CD14-positive monocyte (primary cell): ENCODE measurements at regions not wholly inside any gene's neighbourhood (a gene's known extent, or its start where the extent isn't known, plus 50 kb on each side); places are given as distances from the start of the nearest gene placed in this dataset.

Experiments used
- DNase-seq, 3 donors: peaks; one replicate each; pipeline ENCODE4 v3.0.0-alpha.2; 2011 to 2022
- H2AFZ ChIP-seq: 2 replicates; pipeline ENCODE4 v1.6.0; 2012; ENCODE audit warnings: mild to moderate bottlenecking, low read depth, low read length, inconsistent platforms; ENCODE audit not compliant: insufficient read depth, poor library complexity, severe bottlenecking
- H3K27ac ChIP-seq, 2 donors: 1 replicate in 1 of 2; 2 replicates in 1 of 2; pipeline ENCODE4 v1.5.1; 2012 to 2013; ENCODE audit warnings: low read length in 2 of 2, control low read depth in 1 of 2, inconsistent platforms in 1 of 2, low read depth in 1 of 2, mild to moderate bottlenecking in 1 of 2
- H3K27me3 ChIP-seq, 2 donors: one replicate each; pipeline versions ENCODE4 v1.6.0 to v1.6.1; 2011 to 2013; ENCODE audit warnings: low read length in 2 of 2; ENCODE audit not compliant: control insufficient read depth in 2 of 2, insufficient read depth in 2 of 2
- H3K36me3 ChIP-seq, 2 donors: replicated peaks in 1 of 2; 1 replicate in 1 of 2; 2 replicates in 1 of 2; pipeline versions ENCODE4 v1.5.1 to v1.6.1; 2012 to 2013; ENCODE audit warnings: low read length in 2 of 2, control low read depth in 1 of 2, inconsistent platforms in 1 of 2, mild to moderate bottlenecking in 1 of 2; ENCODE audit not compliant: insufficient read depth in 2 of 2, control insufficient read depth in 1 of 2
- H3K4me1 ChIP-seq, 2 donors: 1 replicate in 1 of 2; 2 replicates in 1 of 2; pipeline versions ENCODE4 v1.5.1 to v1.6.1; 2012 to 2013; ENCODE audit warnings: low read length in 2 of 2, control low read depth in 1 of 2, inconsistent platforms in 1 of 2, mild to moderate bottlenecking in 1 of 2, moderate library complexity in 1 of 2; ENCODE audit not compliant: insufficient read depth in 2 of 2, control insufficient read depth in 1 of 2
- H3K4me2 ChIP-seq: replicated peaks from 2 replicates; pipeline ENCODE3; 2012; ENCODE audit warnings: low read length, moderate library complexity, mild to moderate bottlenecking; ENCODE audit not compliant: poor library complexity, severe bottlenecking; ENCODE audit errors: extremely low read depth
- H3K4me3 ChIP-seq, 3 experiments: fragments of 200-600 bp in 1 of 3; sonication (generic) in 1 of 3; replicated peaks in 1 of 3; 1 replicate in 2 of 3; 2 replicates in 1 of 3; pipeline ENCODE4 v1.5.1; 2011 to 2013; ENCODE audit warnings: low read length in 3 of 3, mild to moderate bottlenecking in 3 of 3, control low read depth in 2 of 3, low read depth in 2 of 3, inconsistent platforms in 1 of 3, moderate library complexity in 1 of 3
- H3K79me2 ChIP-seq: 2 replicates; pipeline ENCODE4 v1.6.0; 2012; ENCODE audit warnings: mild to moderate bottlenecking, control low read depth, inconsistent platforms, low read length, moderate library complexity; ENCODE audit not compliant: insufficient read depth
- H3K9ac ChIP-seq: 2 replicates; pipeline ENCODE4 v1.6.0; 2017; ENCODE audit warnings: low read length, mild to moderate bottlenecking; ENCODE audit not compliant: insufficient read depth, poor library complexity, severe bottlenecking
- H3K9me3 ChIP-seq, 2 donors: replicated peaks in 1 of 2; 1 replicate in 1 of 2; 2 replicates in 1 of 2; pipeline versions ENCODE4 v1.5.1 to v1.6.1; 2012 to 2013; ENCODE audit warnings: low read length in 2 of 2, control low read depth in 1 of 2; ENCODE audit not compliant: control insufficient read depth in 1 of 2, insufficient read depth in 1 of 2
- H4K20me1 ChIP-seq: 2 replicates; pipeline ENCODE4 v1.6.0; 2012; ENCODE audit warnings: mild to moderate bottlenecking, low read length, control low read depth, moderate library complexity; ENCODE audit not compliant: insufficient read depth
- H3K27ac Mint-ChIP-seq, 7 donors: one replicate each; pipeline ENCODE4 v1.8.0; 2020; ENCODE audit warnings: mild to moderate bottlenecking in 7 of 7, mixed read lengths in 7 of 7, moderate library complexity in 6 of 7, inconsistent platforms in 2 of 7
- H3K27me3 Mint-ChIP-seq, 3 donors: one replicate each; pipeline ENCODE4 v1.8.0; 2021 to 2022; ENCODE audit warnings: low read depth in 3 of 3, mild to moderate bottlenecking in 3 of 3, mixed read lengths in 3 of 3, moderate library complexity in 3 of 3, inconsistent platforms in 1 of 3
- H3K36me3 Mint-ChIP-seq, 2 donors: one replicate each; pipeline ENCODE4 v1.8.0; 2020; ENCODE audit warnings: mixed read lengths in 2 of 2, inconsistent platforms in 1 of 2, mild to moderate bottlenecking in 1 of 2
- H3K4me1 Mint-ChIP-seq: one replicate; pipeline ENCODE4 v1.8.0; 2020; ENCODE audit warnings: mild to moderate bottlenecking, mixed read lengths
- H3K4me3 Mint-ChIP-seq, 2 donors: one replicate each; pipeline ENCODE4 v1.8.0; 2020; ENCODE audit warnings: mild to moderate bottlenecking in 2 of 2, mixed read lengths in 2 of 2, moderate library complexity in 1 of 2
- H3K9me3 Mint-ChIP-seq, 7 donors: one replicate each; pipeline ENCODE4 v1.8.0; 2020 to 2022; ENCODE audit warnings: mixed read lengths in 7 of 7, mild to moderate bottlenecking in 6 of 7, moderate library complexity in 6 of 7, inconsistent platforms in 2 of 7
- WGBS: methylation state at CpG from one replicate; pipeline ENCODE4 v1.1.5; 2013; ENCODE audit warnings: missing lambda C conversion rate; ENCODE audit not compliant: insufficient coverage; 5-methylcytosine and 5-hydroxymethylcytosine counted together
- intact Hi-C, 2 donors: fragments of 100-400 bp; cut with micrococcal nuclease; formaldehyde crosslinking; loops; one replicate each; pipeline versions ENCODE4 v1.15.0 to v1.15.1; 2023
- TF ChIP-seq, protein P1 (sequence below): fragments of 200-600 bp; IDR thresholded peaks from one replicate; pipeline ENCODE4 v1.8.0; 2022; ENCODE audit warnings: antibody characterized with exemption, mild to moderate bottlenecking

DNA sequence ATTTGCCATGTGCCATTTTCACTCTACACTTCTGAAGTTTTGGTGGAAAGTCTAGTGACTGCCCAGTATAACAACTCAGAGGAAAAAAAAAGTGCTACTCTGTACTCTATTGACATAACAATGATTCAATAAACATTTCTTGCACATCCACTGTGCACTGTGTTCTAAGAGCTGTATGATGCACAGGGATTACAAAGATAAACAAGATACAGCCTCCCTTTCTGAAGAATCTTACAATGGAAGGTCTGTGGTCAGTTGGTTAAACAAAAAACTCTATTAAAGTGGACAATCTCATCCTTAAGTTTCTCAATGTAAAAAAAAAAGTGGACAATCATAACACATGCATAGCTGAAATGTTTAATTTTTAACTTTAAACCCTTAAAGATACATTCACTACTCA, 105.7 kb upstream of the RASSF8 start:
- Histone ChIP-seq H3K4me2 (no peak overlapping the region), H3K79me2 (no peaks in the 10 kb centered on the region), H3K27me3 (no peaks in the 10 kb centered on the region), H2AFZ (no peak overlapping the region), H3K9ac (no peak overlapping the region), H3K4me3 (no peak overlapping the region), H3K9me3 (no peaks in the 10 kb centered on the region), H3K36me3 (no peaks in the 10 kb centered on the region), H3K27ac (no peak overlapping the region), H4K20me1 (no peaks in the 10 kb centered on the region), H3K4me1 (no peaks in the 10 kb centered on the region)
- Mint-ChIP-seq H3K27ac (no peak overlapping the region), H3K4me3 (no peak overlapping the region), H3K4me1 (no peaks in the 10 kb centered on the region), H3K9me3 (peaks cover 0 to 3% (median 2%) of the 10 kb centered on the region in 7 donors), H3K27me3 (peaks cover 0 to 2% (median 0%) of the 10 kb centered on the region in 3 donors), H3K36me3 (no peaks in the 10 kb centered on the region)
- intact Hi-C loops = no loop called here
- no peak for DNase-seq
- TF ChIP-seq, protein P1, sequence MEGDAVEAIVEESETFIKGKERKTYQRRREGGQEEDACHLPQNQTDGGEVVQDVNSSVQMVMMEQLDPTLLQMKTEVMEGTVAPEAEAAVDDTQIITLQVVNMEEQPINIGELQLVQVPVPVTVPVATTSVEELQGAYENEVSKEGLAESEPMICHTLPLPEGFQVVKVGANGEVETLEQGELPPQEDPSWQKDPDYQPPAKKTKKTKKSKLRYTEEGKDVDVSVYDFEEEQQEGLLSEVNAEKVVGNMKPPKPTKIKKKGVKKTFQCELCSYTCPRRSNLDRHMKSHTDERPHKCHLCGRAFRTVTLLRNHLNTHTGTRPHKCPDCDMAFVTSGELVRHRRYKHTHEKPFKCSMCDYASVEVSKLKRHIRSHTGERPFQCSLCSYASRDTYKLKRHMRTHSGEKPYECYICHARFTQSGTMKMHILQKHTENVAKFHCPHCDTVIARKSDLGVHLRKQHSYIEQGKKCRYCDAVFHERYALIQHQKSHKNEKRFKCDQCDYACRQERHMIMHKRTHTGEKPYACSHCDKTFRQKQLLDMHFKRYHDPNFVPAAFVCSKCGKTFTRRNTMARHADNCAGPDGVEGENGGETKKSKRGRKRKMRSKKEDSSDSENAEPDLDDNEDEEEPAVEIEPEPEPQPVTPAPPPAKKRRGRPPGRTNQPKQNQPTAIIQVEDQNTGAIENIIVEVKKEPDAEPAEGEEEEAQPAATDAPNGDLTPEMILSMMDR = no peak

DNA sequence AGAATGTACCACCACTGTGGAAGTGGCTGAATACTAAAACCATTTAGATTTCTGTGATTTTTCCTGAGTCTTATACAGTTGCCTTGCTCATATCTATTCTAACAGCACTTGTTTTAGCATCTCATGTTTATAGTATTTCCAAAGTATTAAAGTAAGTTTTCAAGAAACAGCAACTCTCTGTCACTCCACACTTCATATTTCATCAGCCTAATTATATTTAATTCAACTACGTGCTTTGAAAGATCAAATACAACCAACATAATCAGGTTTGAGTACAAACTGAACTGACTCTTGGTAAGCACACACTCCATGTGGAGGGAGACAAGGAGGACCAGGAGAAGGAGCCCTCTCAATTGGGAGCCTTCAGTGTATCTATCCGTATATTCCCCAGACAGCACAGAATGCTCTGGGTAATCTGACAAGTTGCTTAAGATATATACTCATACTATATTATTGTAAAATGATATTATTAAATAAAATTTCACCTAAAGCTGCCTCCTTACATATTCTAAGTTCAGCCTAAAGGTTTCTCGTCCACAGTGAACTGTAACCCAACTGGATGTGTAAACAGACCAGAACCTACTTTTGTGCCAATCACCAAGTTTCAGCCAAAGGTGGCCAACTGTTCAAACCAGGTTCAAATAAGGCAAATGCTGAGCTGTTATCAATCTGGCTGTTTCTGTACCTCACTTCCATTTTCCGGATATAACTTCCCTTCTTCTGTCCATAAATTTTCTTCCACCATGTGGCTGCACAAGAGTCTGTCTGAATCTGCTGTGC, 105.0 kb upstream of the RASSF8 start:
- Histone ChIP-seq H3K4me2 (no peak overlapping the region), H2AFZ (no peak overlapping the region), H3K79me2 (no peaks in the 10 kb centered on the region), H3K36me3 (no peaks in the 10 kb centered on the region), H3K9me3 (no peaks in the 10 kb centered on the region), H3K27ac (no peak overlapping the region), H3K9ac (no peak overlapping the region), H4K20me1 (no peaks in the 10 kb centered on the region), H3K4me1 (no peaks in the 10 kb centered on the region), H3K4me3 (no peak overlapping the region), H3K27me3 (no peaks in the 10 kb centered on the region)
- H3K27ac Mint-ChIP-seq = no peak overlapping the region
- WGBS = 59% methylated on average over 2 of the region's 4 CpGs
- no peak overlapping the region for H3K4me3 Mint-ChIP-seq
- DNase-seq = no peak
- H3K4me1 Mint-ChIP-seq = no peaks in the 10 kb centered on the region
- intact Hi-C loops = no loop called here
- H3K27me3 Mint-ChIP-seq = peaks cover 0 to 2% (median 0%) of the 10 kb centered on the region in 3 donors
- no peaks in the 10 kb centered on the region for H3K36me3 Mint-ChIP-seq
- peaks cover 0 to 3% (median 2%) of the 10 kb centered on the region in 7 donors for H3K9me3 Mint-ChIP-seq
- TF ChIP-seq, protein P1 = no peak
